HepG2 (cell line): ENCODE measurements at regions not wholly inside any gene's neighbourhood (a gene's known extent, or its start where the extent isn't known, plus 50 kb on each side); places are given as distances from the start of the nearest gene placed in this dataset.

Experiments used
- ATAC-seq: fragments of 200-7000 bp; cut with Tn5 transposase; 3 replicates; pipeline ENCODE4 v1.9.1; 2020; ENCODE audit warnings: mild to moderate bottlenecking, moderate library complexity
- BruUV-seq: library from RNA; stranded (reverse); fragments of 400-500 nt; replicated peaks from 2 replicates; lab custom pipeline; 2021; lab: Mats Ljungman, UMichigan
- CTCF ChIA-PET: fragments of 300-600 bp; formaldehyde crosslinking; extraction: SDS; loops from one replicate; lab custom pipeline; 2021; ENCODE audit warnings: low total read pairs, inconsistent platforms, low intra/inter-chr PET ratio; lab: Yijun Ruan, JAX
- POLR2A ChIA-PET: fragments of 350-600 bp; sonication (Branson Sonifier 250); formaldehyde crosslinking; loops from one replicate; lab custom pipeline; 2020; ENCODE audit warnings: antibody characterized with exemption, inconsistent platforms; lab: Yijun Ruan, JAX
- DNase-seq: peaks from one replicate; pipeline ENCODE4 v3.0.0-alpha.2; 2015; ENCODE audit warnings: low spot score
- FAIRE-seq: peaks from 3 replicates; lab custom pipeline; 2011; peaks lifted over from hg19 to GRCh38; lab: Jason Lieb, UNC
- H2AFZ ChIP-seq: one replicate; pipeline ENCODE4 v1.6.1; 2011; ENCODE audit warnings: low read length, inconsistent platforms
- H3K27ac ChIP-seq: fragments of 300-600 bp; 3 replicates; pipeline ENCODE4 v1.8.0; 2011; ENCODE audit warnings: mixed run types, mild to moderate bottlenecking, mixed read lengths, low read length, inconsistent platforms; ENCODE audit not compliant: insufficient read depth; ENCODE audit errors: extremely low read length
- H3K27me3 ChIP-seq, 2 experiments: fragments of 200-600 bp in 1 of 2; 2 replicates in 1 of 2; 3 replicates in 1 of 2; pipeline versions ENCODE4 v1.6.0 to v1.8.0; 2011; ENCODE audit warnings: low read length in 2 of 2, mild to moderate bottlenecking in 2 of 2, moderate library complexity in 2 of 2, inconsistent platforms in 1 of 2; ENCODE audit not compliant: insufficient read depth in 2 of 2, control insufficient read depth in 1 of 2
- H3K36me3 ChIP-seq, 2 experiments: fragments of 200-600 bp in 1 of 2; replicated peaks in 1 of 2; 2 replicates in 1 of 2; 3 replicates in 1 of 2; pipeline versions ENCODE4 v1.5.1 to v1.8.0; 2011; ENCODE audit warnings: low read length in 2 of 2, inconsistent platforms in 1 of 2; ENCODE audit not compliant: insufficient read depth in 2 of 2, control insufficient read depth in 1 of 2
- H3K4me1 ChIP-seq: 2 replicates; pipeline ENCODE4 v1.5.1; 2012; ENCODE audit warnings: low read length, inconsistent platforms; ENCODE audit not compliant: insufficient read depth
- H3K4me2 ChIP-seq: 2 replicates; pipeline ENCODE4 v1.6.0; 2011; ENCODE audit warnings: low read depth, low read length, inconsistent platforms
- H3K4me3 ChIP-seq, 3 experiments: fragments of 200-600 bp in 1 of 3; sonication (generic), shearing (Covaris generic) in 1 of 3; replicated peaks in 1 of 3; 2 replicates each; pipeline ENCODE4 v1.5.1; 2011 to 2016; ENCODE audit warnings: low read length in 3 of 3, inconsistent platforms in 2 of 3, low read depth in 2 of 3, mild to moderate bottlenecking in 2 of 3, control low read depth in 1 of 3, mixed read lengths in 1 of 3; ENCODE audit not compliant: insufficient read depth in 1 of 3
- H3K79me2 ChIP-seq: one replicate; pipeline ENCODE4 v1.6.1; 2011; ENCODE audit warnings: low read length, inconsistent platforms; ENCODE audit not compliant: insufficient read depth
- H3K9ac ChIP-seq: 2 replicates; pipeline ENCODE4 v1.6.0; 2011; ENCODE audit warnings: mild to moderate bottlenecking, low read depth, low read length, inconsistent platforms; ENCODE audit not compliant: insufficient read depth
- H3K9me3 ChIP-seq: 2 replicates; pipeline ENCODE4 v1.5.1; 2012; ENCODE audit warnings: mild to moderate bottlenecking, low read length
- H4K20me1 ChIP-seq: 2 replicates; pipeline ENCODE4 v1.6.0; 2011; ENCODE audit warnings: inconsistent platforms, mild to moderate bottlenecking, low read length, moderate library complexity; ENCODE audit not compliant: insufficient read depth
- CEBPB ChIP-seq: IDR thresholded peaks from 2 replicates; pipeline ENCODE4 v1.6.1; 2011; ENCODE audit warnings: low read depth, low read length, improper control_type of control experiment, borderline replicate concordance
- TRIM24 ChIP-seq: sonication (generic); formaldehyde crosslinking; IDR thresholded peaks from 2 replicates; pipeline ENCODE4 v1.8.0; 2022; ENCODE audit warnings: mild to moderate bottlenecking, missing genetic modification reagents
- ZNF274 ChIP-seq: sonication (generic); formaldehyde crosslinking; IDR thresholded peaks from 2 replicates; pipeline ENCODE4 v1.5.1; 2020; ENCODE audit warnings: mild to moderate bottlenecking, missing genetic modification reagents
- WGBS: methylation state at CpG from one replicate; pipeline ENCODE4 v1.1.6; 2017; ENCODE audit warnings: low lambda C conversion rate; 5-methylcytosine and 5-hydroxymethylcytosine counted together
- in situ Hi-C: cut with HindIII; loops from 2 replicates; pipeline ENCODE4 v1.10.0; 2017; ENCODE audit warnings: low pct_unique_long_range_greater_than_20kb; ENCODE audit not compliant: extremely low pct_ligation_motif_present
- intact Hi-C: fragments of 100-400 bp; cut with micrococcal nuclease; formaldehyde crosslinking; loops from one replicate; pipeline ENCODE4 v1.10.0; 2022; ENCODE audit not compliant: unreplicated experiment
- TF ChIP-seq, protein P1 (sequence below): sonication (generic); formaldehyde crosslinking; IDR thresholded peaks from 2 replicates; pipeline ENCODE4 v1.4.0; 2020; ENCODE audit warnings: missing genetic modification reagents, borderline replicate concordance
- TF ChIP-seq, protein P2 (sequence below): sonication (generic); formaldehyde crosslinking; IDR thresholded peaks from 2 replicates; pipeline ENCODE4 v1.4.0; 2020; ENCODE audit warnings: missing genetic modification reagents, borderline replicate concordance

GRCh38 chr3:35502699-35503098 is 136.6 kb upstream of the ARPP21 start (continued):
- TF ChIP-seq, protein P1, sequence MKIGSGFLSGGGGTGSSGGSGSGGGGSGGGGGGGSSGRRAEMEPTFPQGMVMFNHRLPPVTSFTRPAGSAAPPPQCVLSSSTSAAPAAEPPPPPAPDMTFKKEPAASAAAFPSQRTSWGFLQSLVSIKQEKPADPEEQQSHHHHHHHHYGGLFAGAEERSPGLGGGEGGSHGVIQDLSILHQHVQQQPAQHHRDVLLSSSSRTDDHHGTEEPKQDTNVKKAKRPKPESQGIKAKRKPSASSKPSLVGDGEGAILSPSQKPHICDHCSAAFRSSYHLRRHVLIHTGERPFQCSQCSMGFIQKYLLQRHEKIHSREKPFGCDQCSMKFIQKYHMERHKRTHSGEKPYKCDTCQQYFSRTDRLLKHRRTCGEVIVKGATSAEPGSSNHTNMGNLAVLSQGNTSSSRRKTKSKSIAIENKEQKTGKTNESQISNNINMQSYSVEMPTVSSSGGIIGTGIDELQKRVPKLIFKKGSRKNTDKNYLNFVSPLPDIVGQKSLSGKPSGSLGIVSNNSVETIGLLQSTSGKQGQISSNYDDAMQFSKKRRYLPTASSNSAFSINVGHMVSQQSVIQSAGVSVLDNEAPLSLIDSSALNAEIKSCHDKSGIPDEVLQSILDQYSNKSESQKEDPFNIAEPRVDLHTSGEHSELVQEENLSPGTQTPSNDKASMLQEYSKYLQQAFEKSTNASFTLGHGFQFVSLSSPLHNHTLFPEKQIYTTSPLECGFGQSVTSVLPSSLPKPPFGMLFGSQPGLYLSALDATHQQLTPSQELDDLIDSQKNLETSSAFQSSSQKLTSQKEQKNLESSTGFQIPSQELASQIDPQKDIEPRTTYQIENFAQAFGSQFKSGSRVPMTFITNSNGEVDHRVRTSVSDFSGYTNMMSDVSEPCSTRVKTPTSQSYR (CRISPR knock-in tag), result no peak

GRCh38 chr3:35505181-35505580 is 134.1 kb upstream of the ARPP21 start:
- FAIRE-seq (no peak), DNase-seq (no peak), ATAC-seq (no peak)
- 40% methylated on average over 2 of the region's 7 CpGs for WGBS
- TF ChIP-seq TRIM24 (no peak), CEBPB (no peak), ZNF274 (CRISPR knock-in tag) (no peak)
- TF ChIP-seq, protein P2, sequence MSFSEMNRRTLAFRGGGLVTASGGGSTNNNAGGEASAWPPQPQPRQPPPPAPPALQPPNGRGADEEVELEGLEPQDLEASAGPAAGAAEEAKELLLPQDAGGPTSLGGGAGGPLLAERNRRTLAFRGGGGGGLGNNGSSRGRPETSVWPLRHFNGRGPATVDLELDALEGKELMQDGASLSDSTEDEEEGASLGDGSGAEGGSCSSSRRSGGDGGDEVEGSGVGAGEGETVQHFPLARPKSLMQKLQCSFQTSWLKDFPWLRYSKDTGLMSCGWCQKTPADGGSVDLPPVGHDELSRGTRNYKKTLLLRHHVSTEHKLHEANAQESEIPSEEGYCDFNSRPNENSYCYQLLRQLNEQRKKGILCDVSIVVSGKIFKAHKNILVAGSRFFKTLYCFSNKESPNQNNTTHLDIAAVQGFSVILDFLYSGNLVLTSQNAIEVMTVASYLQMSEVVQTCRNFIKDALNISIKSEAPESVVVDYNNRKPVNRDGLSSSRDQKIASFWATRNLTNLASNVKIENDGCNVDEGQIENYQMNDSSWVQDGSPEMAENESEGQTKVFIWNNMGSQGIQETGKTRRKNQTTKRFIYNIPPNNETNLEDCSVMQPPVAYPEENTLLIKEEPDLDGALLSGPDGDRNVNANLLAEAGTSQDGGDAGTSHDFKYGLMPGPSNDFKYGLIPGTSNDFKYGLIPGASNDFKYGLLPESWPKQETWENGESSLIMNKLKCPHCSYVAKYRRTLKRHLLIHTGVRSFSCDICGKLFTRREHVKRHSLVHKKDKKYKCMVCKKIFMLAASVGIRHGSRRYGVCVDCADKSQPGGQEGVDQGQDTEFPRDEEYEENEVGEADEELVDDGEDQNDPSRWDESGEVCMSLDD (CRISPR knock-in tag), result no peak
- Histone ChIP-seq H2AFZ (no peak overlapping the region), H3K4me1 (no peaks in the 10 kb centered on the region), H3K4me3 (no peak overlapping the region), H3K36me3 (no peaks in the 10 kb centered on the region), H3K27me3 (no peaks in the 10 kb centered on the region), H3K79me2 (no peaks in the 10 kb centered on the region), H3K4me2 (no peak overlapping the region), H4K20me1 (no peaks in the 10 kb centered on the region), H3K9ac (no peak overlapping the region), H3K9me3 (no peaks in the 10 kb centered on the region; the same call in 1 of the 2 replicates), H3K27ac (no peak overlapping the region)
- intact Hi-C loops (no loop called here), in situ Hi-C loops (no loop called here)
- POLR2A ChIA-PET, result no interaction called here
- CTCF ChIA-PET, result no interaction called here
- BruUV-seq, result no TSS peak
